Adrenal gland (tissue), 9 donors: ENCODE measurements at regions not wholly inside any gene's neighbourhood (a gene's known extent, or its start where the extent isn't known, plus 50 kb on each side); places are given as distances from the start of the nearest gene placed in this dataset.

Experiments used
- DNase-seq, 7 donors: peaks; one replicate each; pipeline ENCODE4 v3.0.0-alpha.2; 2019 to 2020
- H3K27ac ChIP-seq, 5 donors: fragments of 200-600 bp; sonication (generic) in 4 of 5; 1 replicate in 3 of 5; 2 replicates in 2 of 5; pipeline versions ENCODE4 v1.5.1 to v1.8.0; 2016 to 2020; ENCODE audit warnings: mild to moderate bottlenecking in 1 of 5
- H3K27me3 ChIP-seq: fragments of 200-600 bp; 2 replicates; pipeline ENCODE4 v1.8.0; 2021
- H3K36me3 ChIP-seq, 2 donors: fragments of 200-600 bp; replicated peaks in 1 of 2; 1 replicate in 1 of 2; 2 replicates in 1 of 2; pipeline versions ENCODE4 v1.5.1 to v1.8.0; 2018 to 2022
- H3K4me1 ChIP-seq, 2 donors: fragments of 200-600 bp; replicated peaks in 1 of 2; 1 replicate in 1 of 2; 2 replicates in 1 of 2; pipeline versions ENCODE4 v1.5.1 to v1.8.0; 2018 to 2021
- H3K4me3 ChIP-seq, 4 donors: fragments of 200-600 bp; sonication (generic) in 3 of 4; one replicate each; pipeline ENCODE4 v1.5.1; 2016 to 2018
- H3K9me3 ChIP-seq, 3 donors: fragments of 200-600 bp; sonication (generic) in 1 of 3; replicated peaks in 1 of 3; 1 replicate in 2 of 3; 2 replicates in 1 of 3; pipeline versions ENCODE4 v1.5.1 to v1.8.0; 2016 to 2021
- CTCF ChIP-seq, 6 experiments: fragments of 450-650 bp in 4 of 6; fragments of 200-600 bp in 2 of 6; sonication (generic) in 1 of 6; IDR thresholded peaks; 1 replicate in 5 of 6; 2 replicates in 1 of 6; pipeline versions ENCODE4 v1.5.1 to v1.8.0; 2016 to 2021; ENCODE audit warnings: antibody characterized with exemption in 6 of 6, mild to moderate bottlenecking in 2 of 6, moderate library complexity in 1 of 6
- POLR2A ChIP-seq, 2 donors: fragments of 450-650 bp; IDR thresholded peaks; one replicate each; pipeline ENCODE4 v1.6.1; 2017; ENCODE audit warnings: antibody characterized with exemption in 2 of 2, mild to moderate bottlenecking in 2 of 2, moderate library complexity in 1 of 2
- WGBS, 4 donors: extraction: QIAGEN DNeasy Blood & Tissue Kit in 2 of 4; methylation state at CpG; one replicate each; pipeline versions ENCODE4 v1.1.5 to v1.1.7; 2013 to 2017; 5-methylcytosine and 5-hydroxymethylcytosine counted together
- intact Hi-C, 2 donors: fragments of 100-400 bp; cut with DNase I; formaldehyde crosslinking; loops; one replicate each; pipeline versions ENCODE4 v1.14.1 to v1.15.0; 2022 to 2023
- donor health status: healthy with polysubstance abuse.
- donor health status: Bipolar disorder and iron deficiency.
- donor health status: DM: yes; HTN: yes; CAD: no.
- donor health status: DM: no; HTN: no; CAD: no.
- donor health status: DM: no; HTN: no; CAD: no.

DNA sequence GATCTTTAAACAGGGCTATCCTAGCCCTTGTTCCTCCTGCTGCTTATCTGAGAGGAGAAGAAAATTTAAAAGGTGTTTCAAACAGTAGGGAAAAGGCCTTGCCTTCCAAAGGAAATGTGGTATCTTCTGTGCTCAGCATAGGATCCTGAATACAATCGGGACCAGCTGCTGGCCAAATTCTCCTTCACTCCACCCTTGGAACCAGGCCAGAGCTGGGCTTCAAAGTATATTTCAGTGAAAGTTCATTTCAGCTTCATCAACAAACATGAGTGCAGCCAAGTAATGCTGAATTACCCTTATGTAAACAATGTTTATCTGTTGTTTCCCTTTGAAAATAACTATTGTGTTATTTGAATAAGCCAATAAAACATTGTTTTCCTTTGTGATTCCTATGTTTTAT, 146.5 kb upstream of the MEOX2 start:
- TF ChIP-seq CTCF (IDR thresholded peaks at IDR 0.05) (no peak), POLR2A (IDR thresholded peaks at IDR 0.05) (no peak)
- no peaks in the 10 kb centered on the region for H3K9me3 ChIP-seq
- WGBS, 4 donors: 45 to 62% (median 50%) methylated on average over 1 of the region's 1 CpG
- no peaks in the 10 kb centered on the region for H3K4me1 ChIP-seq
- no peaks in the 10 kb centered on the region for H3K36me3 ChIP-seq
- intact Hi-C loops: loop anchor here in 1 of 2 donors (10.0 kb wide), 1 partner anchor 88 kb away; no protein-coding TSS in a partner anchor
- no peak overlapping the region for H3K4me3 ChIP-seq
- DNase-seq: peak in 3 of 7 donors; percentile 26 to 28 (median 26)
- no peak overlapping the region for H3K27ac ChIP-seq
- H3K27me3 ChIP-seq: no peaks in the 10 kb centered on the region

DNA sequence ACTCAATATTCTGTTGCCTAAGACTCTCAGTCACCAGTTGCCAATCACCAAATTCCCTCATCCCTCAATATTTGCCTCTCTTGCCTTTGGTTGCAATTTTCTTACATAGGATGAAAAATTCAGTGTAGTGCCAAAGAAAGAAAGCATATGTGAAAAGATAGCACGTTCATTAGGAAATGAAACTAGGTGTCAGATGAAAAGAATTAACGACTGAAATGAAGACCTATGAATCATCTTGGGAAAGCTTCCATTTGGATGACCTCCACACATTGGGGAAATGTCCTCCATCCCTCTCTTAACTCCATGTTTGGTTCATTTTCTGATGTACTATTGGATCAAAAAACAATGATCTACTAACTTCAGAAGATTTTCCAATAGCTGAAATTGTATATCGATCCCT, 145.1 kb upstream of the MEOX2 start:
- intact Hi-C loops: loop anchor here in 1 of 2 donors (10.0 kb wide), 1 partner anchor 87 kb away; no protein-coding TSS in a partner anchor
- TF ChIP-seq POLR2A (IDR thresholded peaks at IDR 0.05) (no peak), CTCF (IDR thresholded peaks at IDR 0.05) (no peak)
- Histone ChIP-seq H3K36me3 (no peaks in the 10 kb centered on the region), H3K27ac (no peak overlapping the region), H3K9me3 (no peaks in the 10 kb centered on the region), H3K4me1 (no peaks in the 10 kb centered on the region), H3K27me3 (no peaks in the 10 kb centered on the region), H3K4me3 (no peak overlapping the region)
- DNase-seq: no peak
- WGBS, 4 donors: 47 to 52% (median 51%) methylated on average over 3 of the region's 3 CpGs

- Histone ChIP-seq H3K4me3 (no peak overlapping the region), H3K27ac (no peak overlapping the region), H3K9me3 (no peaks in the 10 kb centered on the region), H3K4me1 (no peaks in the 10 kb centered on the region), H3K36me3 (no peaks in the 10 kb centered on the region), H3K27me3 (no peaks in the 10 kb centered on the region)
- DNase-seq: peak in 1 of 7 donors; percentile 17
- WGBS, 4 donors: 72 to 93% (median 82%) methylated on average over 3 of the region's 3 CpGs
- TF ChIP-seq CTCF (IDR thresholded peaks at IDR 0.05): no peak
- no peak for TF ChIP-seq POLR2A (IDR thresholded peaks at IDR 0.05)
- intact Hi-C loops: loop anchor here in 1 of 2 donors (10.0 kb wide), 1 partner anchor 85 kb away; no protein-coding TSS in a partner anchor
Observed at GRCh38 chr7:15829691-15830090, 143.2 kb upstream of the MEOX2 start.

- WGBS, 4 donors: 81 to 92% (median 85%) methylated on average over 3 of the region's 3 CpGs
- intact Hi-C loops: no loop called here
- DNase-seq: no peak
- no peak overlapping the region for H3K27ac ChIP-seq
- no peaks in the 10 kb centered on the region for H3K27me3 ChIP-seq
- no peaks in the 10 kb centered on the region for H3K36me3 ChIP-seq
- H3K4me1 ChIP-seq: no peaks in the 10 kb centered on the region
- H3K9me3 ChIP-seq: no peaks in the 10 kb centered on the region
- TF ChIP-seq POLR2A (IDR thresholded peaks at IDR 0.05) (no peak), CTCF (IDR thresholded peaks at IDR 0.05) (no peak)
- no peak overlapping the region for H3K4me3 ChIP-seq
Observed at GRCh38 chr7:15828881-15829280, 142.4 kb upstream of the MEOX2 start.
